HG02840 (cell line): ENCODE measurements at regions not wholly inside any gene's neighbourhood (a gene's known extent, or its start where the extent isn't known, plus 50 kb on each side); places are given as distances from the start of the nearest gene placed in this dataset.

ENCODE experiments used
- ATAC-seq: cut with Tn5 transposase; IDR thresholded peaks from one replicate; pipeline ENCODE4 v1.9.1; 2021; ENCODE audit warnings: mild to moderate bottlenecking, moderate library complexity, moderate number of reproducible peaks; ENCODE audit not compliant: unreplicated experiment, low FRiP score

DNA sequence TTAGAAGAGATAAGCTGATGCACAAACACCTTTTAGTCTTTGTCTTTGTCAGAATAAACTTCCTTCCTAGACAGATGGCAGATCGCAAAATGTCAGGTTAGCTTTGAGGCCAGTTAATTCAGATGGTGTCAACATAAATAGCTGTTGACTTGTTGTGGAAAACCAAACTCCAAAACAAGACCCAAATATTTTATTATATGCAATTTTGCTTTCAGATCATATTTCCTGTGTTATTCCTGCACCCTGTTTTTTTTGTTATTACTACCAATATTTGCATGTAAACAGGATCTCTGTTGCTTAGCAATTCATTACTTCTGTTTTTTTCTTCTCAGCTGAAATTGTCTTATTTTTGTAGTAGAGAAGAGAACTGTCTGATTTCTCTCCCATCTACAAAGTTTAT is 316.0 kb downstream of the ETS1 start:
- ATAC-seq, result no peak

- ATAC-seq, result no peak
Measured at GRCh38 chr11:128269466-128269865, 317.9 kb downstream of the ETS1 start.

DNA sequence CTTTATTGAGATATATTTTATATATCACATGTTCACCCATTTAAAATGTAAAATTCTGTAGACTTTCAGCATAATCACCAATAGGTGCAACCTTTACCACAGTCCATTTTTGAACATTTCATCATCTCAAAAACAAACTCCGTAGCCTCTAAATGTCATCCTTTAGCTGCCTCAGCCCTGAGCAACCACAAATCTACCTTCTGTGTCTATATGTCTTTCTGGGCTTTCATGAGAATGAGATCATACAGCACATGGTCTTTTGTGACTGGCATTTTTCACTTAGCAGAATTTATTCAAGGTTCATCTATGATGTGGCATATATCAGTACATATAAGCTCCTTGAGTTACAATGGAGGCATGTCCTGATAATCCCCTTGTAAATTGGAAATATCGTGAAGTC is 320.5 kb downstream of the ETS1 start:
- ATAC-seq, result no peak

- no peak for ATAC-seq
Measured at GRCh38 chr11:128262463-128263345, 324.7 kb downstream of the ETS1 start.

DNA sequence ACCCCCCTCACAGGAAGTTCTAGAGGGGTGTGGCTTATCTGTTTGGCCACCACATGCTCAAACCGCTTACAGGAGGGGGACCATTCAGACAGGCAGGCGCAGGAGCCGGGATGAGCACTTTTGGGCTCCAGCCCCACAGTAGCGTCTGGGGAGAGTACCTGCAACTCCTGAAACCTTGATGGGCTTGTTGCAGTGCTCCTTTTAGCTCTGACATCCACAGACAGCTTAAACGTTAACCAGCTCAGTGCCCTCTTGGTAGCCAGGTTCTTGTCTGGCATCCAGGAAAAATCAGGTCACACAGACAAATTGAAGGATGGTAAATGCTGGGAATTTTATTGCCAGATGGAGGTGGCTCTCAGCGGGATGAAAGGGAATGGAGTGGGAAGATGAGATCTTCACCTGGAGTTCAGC is 326.3 kb downstream of the ETS1 start:
- no peak for ATAC-seq

- no peak for ATAC-seq
Measured at GRCh38 chr11:128260398-128260797, 327.0 kb downstream of the ETS1 start.

DNA sequence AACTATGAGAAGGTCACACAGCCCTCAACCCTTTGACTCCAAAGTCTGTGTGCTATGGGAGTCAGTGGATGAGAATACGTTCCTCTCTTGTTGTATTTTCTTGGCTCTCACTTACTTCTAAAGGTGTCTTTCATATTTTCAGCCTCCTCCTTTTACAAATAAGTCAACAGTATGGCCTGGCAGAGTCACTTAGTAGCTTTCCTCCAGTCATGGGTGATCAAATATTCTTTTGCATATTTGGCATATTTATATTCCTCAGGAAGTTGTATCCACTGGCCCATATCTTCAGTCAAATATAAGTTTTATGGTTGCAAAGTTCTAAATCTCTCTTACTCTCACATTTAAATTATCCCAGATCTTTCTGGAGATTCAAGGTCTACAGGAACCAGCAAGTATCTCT is 327.5 kb downstream of the ETS1 start:
- no peak for ATAC-seq

DNA sequence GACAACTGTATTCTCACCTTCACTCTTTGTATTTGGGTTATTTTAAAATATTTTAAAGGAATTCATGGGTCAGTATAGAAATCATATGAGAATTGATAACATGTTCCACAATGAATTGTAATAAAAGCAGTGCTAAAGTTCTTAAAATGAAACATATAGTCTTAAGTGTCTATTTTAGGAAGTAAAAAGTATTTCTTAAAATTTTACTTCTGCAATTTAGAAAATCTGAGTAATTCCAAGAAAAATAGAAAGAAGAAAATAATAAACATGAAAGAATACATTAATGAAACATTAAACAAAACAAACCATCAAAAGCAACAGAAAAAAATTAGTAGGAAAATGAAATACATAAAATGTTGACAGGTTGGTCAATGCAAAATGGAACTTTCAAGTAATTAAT is 332.4 kb downstream of the ETS1 start:
- ATAC-seq, result no peak

GRCh38 chr11:128251140-128251539 is 336.2 kb downstream of the ETS1 start:
- no peak for ATAC-seq

- ATAC-seq, result no peak
Measured at GRCh38 chr11:128250482-128250881, 336.9 kb downstream of the ETS1 start.

GRCh38 chr11:128246810-128247594 is 340.4 kb downstream of the ETS1 start:
- ATAC-seq, result no peak

DNA sequence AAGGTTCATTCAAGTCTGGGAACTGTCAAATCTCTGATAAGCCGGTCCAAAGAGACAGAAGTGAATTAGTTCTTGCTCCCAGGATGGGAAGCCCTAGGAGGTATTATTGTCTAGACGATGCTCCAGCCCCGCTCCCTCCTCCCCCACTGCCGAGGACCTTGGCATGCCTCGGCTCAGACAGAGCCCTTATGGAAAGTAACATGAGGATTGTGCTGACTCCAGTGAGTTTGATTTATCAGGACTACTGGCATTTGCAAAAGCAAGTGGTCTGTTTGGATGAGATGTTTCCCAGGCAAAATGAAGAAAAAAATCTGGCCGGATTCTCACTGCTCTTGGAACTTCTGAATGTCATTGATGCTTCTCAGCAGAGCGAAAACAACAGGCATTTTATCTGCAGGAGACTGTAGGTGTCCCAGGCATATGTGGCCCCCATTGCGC is 341.0 kb downstream of the ETS1 start:
- ATAC-seq, result no peak

DNA sequence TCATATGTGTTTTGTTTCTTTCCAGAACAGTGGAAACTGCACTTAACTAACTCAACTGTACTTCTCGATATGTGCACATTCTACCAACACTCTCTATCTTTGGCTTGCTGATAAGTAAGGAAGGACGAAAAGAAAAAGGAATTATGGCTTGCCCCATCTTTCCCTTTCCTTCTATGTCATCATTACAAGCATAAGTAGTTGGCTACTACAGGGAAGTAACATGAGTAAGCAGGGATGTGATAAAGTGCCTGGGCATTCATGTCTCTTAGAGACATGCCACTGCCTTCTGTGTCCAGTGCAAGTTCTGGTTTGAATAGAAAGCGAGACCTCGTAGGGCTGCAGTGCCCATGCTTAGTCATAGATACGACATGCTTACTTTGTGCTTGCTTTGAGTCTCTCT is 342.5 kb downstream of the ETS1 start:
- no peak for ATAC-seq

- ATAC-seq, result no peak
Measured at GRCh38 chr11:128242451-128242850, 344.9 kb downstream of the ETS1 start.

GRCh38 chr11:128240546-128240945 is 346.8 kb downstream of the ETS1 start:
- ATAC-seq, result no peak

DNA sequence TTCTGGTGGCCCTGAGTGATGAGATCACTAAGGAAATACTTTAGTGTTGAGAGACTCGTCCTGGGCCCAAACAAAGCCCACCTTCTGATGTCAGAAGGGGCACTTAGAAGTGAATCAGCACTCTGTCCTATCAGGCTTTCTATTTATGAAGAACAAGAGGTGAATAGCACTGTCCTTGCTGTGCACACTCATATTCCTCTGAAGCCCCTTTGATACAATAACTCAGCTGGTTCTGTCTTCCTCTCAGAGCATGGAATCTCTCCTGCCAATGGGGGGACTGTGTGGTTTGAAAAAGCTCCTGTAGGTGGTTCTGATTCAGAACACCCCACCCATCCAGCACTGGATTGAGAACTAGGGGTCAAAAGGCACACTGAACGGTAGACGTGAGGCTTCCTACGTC is 348.1 kb downstream of the ETS1 start:
- no peak for ATAC-seq

- ATAC-seq, result no peak
Measured at GRCh38 chr11:128238521-128239265, 348.7 kb downstream of the ETS1 start.

- no peak for ATAC-seq
Measured at GRCh38 chr11:128236506-128237498, 350.6 kb downstream of the ETS1 start.

DNA sequence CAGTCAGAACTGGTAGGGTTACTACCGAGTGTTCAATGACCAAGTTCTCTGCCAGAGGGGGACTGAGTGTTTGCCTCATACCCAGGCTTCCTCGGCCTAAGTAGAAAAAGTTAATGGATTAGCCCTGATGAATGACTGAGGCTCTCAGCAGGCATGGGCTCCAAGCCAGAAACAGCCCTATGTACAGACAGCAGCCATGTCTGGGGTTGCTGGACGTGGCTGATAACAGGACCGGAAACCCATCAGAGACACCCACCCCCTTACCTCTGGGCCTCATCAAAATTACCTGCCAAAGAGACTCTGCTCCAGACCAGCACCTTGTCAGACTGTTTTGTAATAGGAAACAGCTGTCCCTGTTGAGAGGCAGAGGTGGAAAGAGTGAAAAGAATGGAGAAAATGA is 351.4 kb downstream of the ETS1 start:
- no peak for ATAC-seq

DNA sequence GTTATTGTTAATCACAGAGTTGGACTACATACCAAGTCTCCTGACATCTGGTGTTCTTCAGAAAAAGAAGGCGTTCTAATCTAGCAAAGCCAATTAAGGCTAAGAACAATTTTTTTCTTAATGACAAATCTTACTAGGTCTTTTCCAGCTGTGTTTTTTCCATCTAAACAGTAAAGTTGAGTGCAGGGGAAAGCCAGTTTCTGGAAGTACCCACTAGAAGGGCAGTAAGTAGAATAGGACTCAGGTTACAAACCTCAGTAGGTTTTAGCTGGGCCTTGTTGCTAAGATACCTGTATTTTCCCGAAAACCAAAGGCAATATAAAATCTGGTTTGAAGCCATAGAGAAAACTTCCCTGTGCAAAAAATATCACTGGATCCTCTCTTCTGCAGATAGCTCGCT is 351.9 kb downstream of the ETS1 start:
- ATAC-seq, result no peak
